Hepatocyte (in vitro differentiated cells): ENCODE measurements at regions not wholly inside any gene's neighbourhood (a gene's known extent, or its start where the extent isn't known, plus 50 kb on each side); places are given as distances from the start of the nearest gene placed in this dataset.

Experiments
- DNase-seq: peaks from one replicate; pipeline ENCODE4 v3.0.0-alpha.2; 2016; ENCODE audit warnings: low spot score
- H2AFZ ChIP-seq: fragments of 200-600 bp; sonication (generic); 2 replicates; pipeline ENCODE4 v1.6.0; 2016; ENCODE audit warnings: antibody characterized with exemption, mild to moderate bottlenecking
- H3K27ac ChIP-seq: fragments of 200-600 bp; sonication (generic); 2 replicates; pipeline ENCODE4 v1.5.1; 2016; ENCODE audit warnings: mild to moderate bottlenecking
- H3K27me3 ChIP-seq: fragments of 200-600 bp; sonication (generic); 2 replicates; pipeline ENCODE4 v1.6.1; 2016
- H3K36me3 ChIP-seq: fragments of 200-600 bp; sonication (generic); replicated peaks from 2 replicates; pipeline ENCODE4 v1.5.1; 2016; ENCODE audit warnings: low read depth; ENCODE audit not compliant: insufficient read depth
- H3K4me1 ChIP-seq: fragments of 200-600 bp; sonication (generic); 2 replicates; pipeline ENCODE4 v1.5.1; 2016; ENCODE audit warnings: mild to moderate bottlenecking, moderate library complexity; ENCODE audit not compliant: insufficient read depth
- H3K4me2 ChIP-seq: fragments of 200-600 bp; sonication (generic); 2 replicates; pipeline ENCODE4 v1.6.0; 2016
- H3K4me3 ChIP-seq: fragments of 200-600 bp; sonication (generic); 2 replicates; pipeline ENCODE4 v1.5.1; 2016; ENCODE audit warnings: mild to moderate bottlenecking
- H3K79me2 ChIP-seq: fragments of 200-600 bp; sonication (generic); 2 replicates; pipeline ENCODE4 v1.6.0; 2017; ENCODE audit warnings: mild to moderate bottlenecking
- H3K9me2 ChIP-seq: fragments of 200-600 bp; sonication (generic); replicated peaks from 2 replicates; pipeline ENCODE4 v1.6.0; 2017; ENCODE audit warnings: mild to moderate bottlenecking; ENCODE audit not compliant: insufficient read depth
- H3K9me3 ChIP-seq: fragments of 200-600 bp; sonication (generic); 2 replicates; pipeline ENCODE4 v1.5.1; 2016; ENCODE audit warnings: low read depth, mild to moderate bottlenecking
- H4K20me1 ChIP-seq: fragments of 200-600 bp; sonication (generic); 2 replicates; pipeline ENCODE4 v1.6.0; 2016; ENCODE audit warnings: mild to moderate bottlenecking; ENCODE audit not compliant: insufficient read depth, poor library complexity, severe bottlenecking
- EZH2 ChIP-seq: fragments of 200-600 bp; sonication (generic); IDR thresholded peaks from 2 replicates; pipeline ENCODE4 v1.6.1; 2016; ENCODE audit warnings: antibody characterized with exemption, mild to moderate bottlenecking, borderline replicate concordance
- EZH2phosphoT487 ChIP-seq: fragments of 200-600 bp; sonication (generic); IDR thresholded peaks from one replicate; pipeline ENCODE4 v1.6.1; 2018; ENCODE audit warnings: antibody characterized with exemption, mild to moderate bottlenecking, low read depth, moderate library complexity; ENCODE audit not compliant: unreplicated experiment, severe bottlenecking
- WGBS: methylation state at CpG from one replicate; pipeline ENCODE4 v1.1.6; 2016; ENCODE audit warnings: low lambda C conversion rate; ENCODE audit errors: missing lambda C conversion rate; 5-methylcytosine and 5-hydroxymethylcytosine counted together
- TF ChIP-seq, protein P1 (sequence below): fragments of 200-600 bp; sonication (generic); IDR thresholded peaks from 2 replicates; pipeline ENCODE4 v1.5.1; 2016; ENCODE audit warnings: antibody characterized with exemption, mild to moderate bottlenecking; ENCODE audit not compliant: poor library complexity

GRCh38 chr19:28521614-28522544, 691.1 kb downstream of the UQCRFS1 start:
- no peak for DNase-seq
- WGBS = 77% methylated on average over 9 of the region's 9 CpGs
- H3K4me3 ChIP-seq = no peak overlapping the region
- H3K9me2 ChIP-seq = no peaks in the 10 kb centered on the region
- no peaks in the 10 kb centered on the region for H4K20me1 ChIP-seq
- H3K4me2 ChIP-seq = no peak overlapping the region
- no peaks in the 10 kb centered on the region for H3K27me3 ChIP-seq
- H3K36me3 ChIP-seq = no peaks in the 10 kb centered on the region
- H3K9me3 ChIP-seq = no peaks in the 10 kb centered on the region
- TF ChIP-seq EZH2 = no peak
- TF ChIP-seq, protein P1, sequence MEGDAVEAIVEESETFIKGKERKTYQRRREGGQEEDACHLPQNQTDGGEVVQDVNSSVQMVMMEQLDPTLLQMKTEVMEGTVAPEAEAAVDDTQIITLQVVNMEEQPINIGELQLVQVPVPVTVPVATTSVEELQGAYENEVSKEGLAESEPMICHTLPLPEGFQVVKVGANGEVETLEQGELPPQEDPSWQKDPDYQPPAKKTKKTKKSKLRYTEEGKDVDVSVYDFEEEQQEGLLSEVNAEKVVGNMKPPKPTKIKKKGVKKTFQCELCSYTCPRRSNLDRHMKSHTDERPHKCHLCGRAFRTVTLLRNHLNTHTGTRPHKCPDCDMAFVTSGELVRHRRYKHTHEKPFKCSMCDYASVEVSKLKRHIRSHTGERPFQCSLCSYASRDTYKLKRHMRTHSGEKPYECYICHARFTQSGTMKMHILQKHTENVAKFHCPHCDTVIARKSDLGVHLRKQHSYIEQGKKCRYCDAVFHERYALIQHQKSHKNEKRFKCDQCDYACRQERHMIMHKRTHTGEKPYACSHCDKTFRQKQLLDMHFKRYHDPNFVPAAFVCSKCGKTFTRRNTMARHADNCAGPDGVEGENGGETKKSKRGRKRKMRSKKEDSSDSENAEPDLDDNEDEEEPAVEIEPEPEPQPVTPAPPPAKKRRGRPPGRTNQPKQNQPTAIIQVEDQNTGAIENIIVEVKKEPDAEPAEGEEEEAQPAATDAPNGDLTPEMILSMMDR = no peak
- no peak for TF ChIP-seq EZH2phosphoT487
- H3K27ac ChIP-seq = no peak overlapping the region
- no peaks in the 10 kb centered on the region for H3K79me2 ChIP-seq
- no peaks in the 10 kb centered on the region for H3K4me1 ChIP-seq
- H2AFZ ChIP-seq = no peak overlapping the region

- no peak overlapping the region for H3K27ac ChIP-seq
- DNase-seq = no peak
- H3K79me2 ChIP-seq = no peaks in the 10 kb centered on the region
- no peaks in the 10 kb centered on the region for H3K27me3 ChIP-seq
- no peaks in the 10 kb centered on the region for H3K36me3 ChIP-seq
- no peak overlapping the region for H3K4me3 ChIP-seq
- H3K9me3 ChIP-seq = no peaks in the 10 kb centered on the region
- H3K4me2 ChIP-seq = no peak overlapping the region
- H3K9me2 ChIP-seq = no peaks in the 10 kb centered on the region
- no peak overlapping the region for H2AFZ ChIP-seq
- TF ChIP-seq EZH2 (no peak), EZH2phosphoT487 (no peak)
- TF ChIP-seq, protein P1 = no peak
- no peaks in the 10 kb centered on the region for H3K4me1 ChIP-seq
- no peaks in the 10 kb centered on the region for H4K20me1 ChIP-seq
Measured at GRCh38 chr19:28520998-28521568, 691.9 kb downstream of the UQCRFS1 start.

GRCh38 chr19:28519952-28520861, 692.7 kb downstream of the UQCRFS1 start:
- no peaks in the 10 kb centered on the region for H3K27me3 ChIP-seq
- no peak overlapping the region for H3K4me2 ChIP-seq
- whole genome bisulfite sequencing = 87% methylated on average over 15 of the region's 15 CpGs
- TF ChIP-seq, protein P1 = no peak
- TF ChIP-seq EZH2phosphoT487 = no peak
- no peak for DNase-seq
- no peaks in the 10 kb centered on the region for H4K20me1 ChIP-seq
- no peak overlapping the region for H3K4me3 ChIP-seq
- no peaks in the 10 kb centered on the region for H3K9me3 ChIP-seq
- no peaks in the 10 kb centered on the region for H3K79me2 ChIP-seq
- H3K4me1 ChIP-seq = no peaks in the 10 kb centered on the region
- no peaks in the 10 kb centered on the region for H3K9me2 ChIP-seq
- no peak overlapping the region for H3K27ac ChIP-seq
- no peak overlapping the region for H2AFZ ChIP-seq
- H3K36me3 ChIP-seq = no peaks in the 10 kb centered on the region
